Activated CD8-positive, alpha-beta memory T cell treated with anti-CD3 and anti-CD28 coated beads, Interleukin-2, amount 50 U/mL, for 1 hour (primary cell): ENCODE measurements at regions not wholly inside any gene's neighbourhood (a gene's known extent, or its start where the extent isn't known, plus 50 kb on each side); places are given as distances from the start of the nearest gene placed in this dataset.

Experiments
- DNase-seq: peaks from one replicate; pipeline ENCODE4 v3.0.0-alpha.2; 2020; ENCODE audit errors: extremely low read depth

- DNase-seq, result no peak
Observed at GRCh38 chr2:193580176-193580950, 1385.6 kb upstream of the TMEFF2 start.

GRCh38 chr2:193566886-193567285, 1372.2 kb upstream of the TMEFF2 start:
- DNase-seq, result no peak

GRCh38 chr2:193566276-193566675, 1371.5 kb upstream of the TMEFF2 start:
- DNase-seq, result no peak

- no peak for DNase-seq
Observed at GRCh38 chr2:193562031-193562430, 1367.3 kb upstream of the TMEFF2 start.

GRCh38 chr2:193561054-193561453, 1366.3 kb upstream of the TMEFF2 start:
- no peak for DNase-seq

GRCh38 chr2:193556766-193557470, 1362.2 kb upstream of the TMEFF2 start:
- no peak for DNase-seq

- DNase-seq, result no peak
Observed at GRCh38 chr2:193549661-193550060, 1354.9 kb upstream of the TMEFF2 start.

GRCh38 chr2:193542762-193543161, 1348.0 kb upstream of the TMEFF2 start:
- no peak for DNase-seq

- no peak for DNase-seq
Observed at GRCh38 chr2:193539188-193539587, 1344.5 kb upstream of the TMEFF2 start.

GRCh38 chr2:193538061-193538460, 1343.3 kb upstream of the TMEFF2 start:
- no peak for DNase-seq

GRCh38 chr2:193537531-193537930, 1342.8 kb upstream of the TMEFF2 start:
- no peak for DNase-seq

- no peak for DNase-seq
Observed at GRCh38 chr2:193528458-193528857, 1333.7 kb upstream of the TMEFF2 start.

- no peak for DNase-seq
Observed at GRCh38 chr2:193527146-193527545, 1332.4 kb upstream of the TMEFF2 start.

GRCh38 chr2:193523662-193524061, 1328.9 kb upstream of the TMEFF2 start:
- DNase-seq, result no peak

- no peak for DNase-seq
Observed at GRCh38 chr2:193521523-193521922, 1326.8 kb upstream of the TMEFF2 start.

GRCh38 chr2:193520709-193521458, 1326.2 kb upstream of the TMEFF2 start:
- DNase-seq, result no peak

- no peak for DNase-seq
Observed at GRCh38 chr2:193518041-193518817, 1323.5 kb upstream of the TMEFF2 start.

- DNase-seq, result no peak
Observed at GRCh38 chr2:193517615-193518014, 1322.9 kb upstream of the TMEFF2 start.

GRCh38 chr2:193506035-193506434, 1311.3 kb upstream of the TMEFF2 start:
- DNase-seq, result no peak

- no peak for DNase-seq
Observed at GRCh38 chr2:193505620-193506019, 1310.9 kb upstream of the TMEFF2 start.

GRCh38 chr2:193502363-193503035, 1307.8 kb upstream of the TMEFF2 start:
- no peak for DNase-seq
